GM10266 (cell line): ENCODE measurements at regions not wholly inside any gene's neighbourhood (a gene's known extent, or its start where the extent isn't known, plus 50 kb on each side); places are given as distances from the start of the nearest gene placed in this dataset.

Source experiments
- DNase-seq: peaks from one replicate; pipeline ENCODE4 v3.0.0; 2012; ENCODE audit errors: extremely low spot score
- CTCF ChIP-seq: IDR thresholded peaks from 2 replicates; pipeline ENCODE4 v1.5.1; 2012; ENCODE audit warnings: mild to moderate bottlenecking, low read depth; ENCODE audit not compliant: control insufficient read depth, insufficient read depth; ENCODE audit errors: missing control alignments

GRCh38 chr4:29405116-29405515, 1315.1 kb upstream of the PCDH7 start:
- no peak for DNase-seq
- TF ChIP-seq CTCF = no peak

- no peak for TF ChIP-seq CTCF
- no peak for DNase-seq
Observed at GRCh38 chr4:29415771-29416170, 1304.4 kb upstream of the PCDH7 start.

DNA sequence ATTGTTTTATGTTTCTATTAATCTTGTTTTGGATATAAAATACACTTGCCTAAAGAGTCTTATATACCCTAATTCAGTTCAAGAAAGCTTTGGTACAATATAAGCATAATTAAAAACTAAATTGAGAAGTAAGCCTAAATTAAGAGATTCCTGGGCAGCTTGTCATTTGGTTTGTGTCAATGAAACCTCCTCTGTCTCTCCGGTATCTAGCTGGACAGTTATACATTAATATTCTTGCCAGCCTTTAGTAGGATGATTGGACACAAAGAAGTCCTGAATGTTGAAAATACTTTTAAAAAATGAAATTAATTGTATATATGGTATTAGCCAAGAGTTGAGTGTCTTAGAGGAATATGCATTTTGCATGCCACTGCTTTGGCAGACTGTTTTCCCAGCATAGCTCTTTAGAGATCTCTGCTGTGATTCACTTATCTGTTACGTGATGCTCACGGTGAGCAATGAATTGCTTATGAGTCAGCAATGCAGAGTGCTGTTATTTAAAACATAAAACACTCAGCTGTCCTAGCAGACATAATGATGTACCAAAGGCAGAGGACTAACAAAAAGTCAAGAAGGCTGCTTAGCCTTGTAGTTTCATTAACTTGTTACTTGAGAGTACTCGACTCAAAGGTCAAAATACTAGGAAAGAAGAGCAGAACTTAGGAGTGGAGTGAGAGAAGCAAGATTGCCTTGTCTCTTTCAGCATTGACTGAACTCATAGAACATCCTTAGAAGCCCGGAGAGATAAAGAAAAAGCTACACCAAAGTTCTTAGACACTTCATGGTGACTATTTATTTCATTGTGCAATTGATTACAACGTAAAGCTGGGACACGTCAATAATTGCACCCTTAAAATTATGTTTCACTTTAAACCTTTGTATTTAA, 1296.1 kb upstream of the PCDH7 start:
- no peak for TF ChIP-seq CTCF
- DNase-seq = no peak

DNA sequence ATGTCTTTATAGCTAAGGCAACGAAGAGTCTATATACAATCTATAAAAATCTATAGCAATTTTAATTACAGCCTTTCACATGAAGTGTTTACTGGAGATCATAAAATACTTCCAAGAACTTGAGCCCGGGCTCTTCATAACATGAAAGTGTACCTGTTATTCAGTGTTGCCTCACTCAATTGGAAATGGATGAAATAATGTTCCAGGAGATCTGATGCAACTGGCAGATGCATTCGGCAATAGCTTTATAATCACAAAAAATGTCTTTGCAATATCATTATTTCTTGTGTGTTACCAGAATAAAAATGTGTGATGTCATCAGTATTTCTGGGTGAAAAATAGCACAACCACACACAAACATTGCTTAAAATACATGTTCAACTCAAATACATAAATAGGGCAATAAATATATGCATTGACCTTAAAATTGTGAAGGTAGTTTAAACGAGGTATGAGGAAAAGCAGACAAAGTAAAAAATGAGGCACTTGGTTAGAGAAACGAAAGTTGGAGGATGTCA, 1266.8 kb upstream of the PCDH7 start:
- TF ChIP-seq CTCF = no peak
- no peak for DNase-seq

GRCh38 chr4:29459926-29460325, 1260.2 kb upstream of the PCDH7 start:
- DNase-seq = no peak
- no peak for TF ChIP-seq CTCF

GRCh38 chr4:29467044-29467717, 1253.0 kb upstream of the PCDH7 start:
- no peak for TF ChIP-seq CTCF
- no peak for DNase-seq
